Germinal center (tissue), 1 donor: ENCODE measurements at regions not wholly inside any gene's neighbourhood (a gene's known extent, or its start where the extent isn't known, plus 50 kb on each side); places are given as distances from the start of the nearest gene placed in this dataset.

ENCODE experiments used
- DNase-seq: peaks from one replicate; pipeline ENCODE4 v3.0.0; 2012; ENCODE audit warnings: mixed read lengths, low spot score

GRCh38 chr3:36269274-36269673 lies 111.0 kb upstream of the STAC start:
- no peak for DNase-seq

- no peak for DNase-seq
These were observed 97.5 kb upstream of the STAC start for GRCh38 chr3:36282766-36283165.

- no peak for DNase-seq
These were observed 85.0 kb upstream of the STAC start for GRCh38 chr3:36295296-36295695.

DNA sequence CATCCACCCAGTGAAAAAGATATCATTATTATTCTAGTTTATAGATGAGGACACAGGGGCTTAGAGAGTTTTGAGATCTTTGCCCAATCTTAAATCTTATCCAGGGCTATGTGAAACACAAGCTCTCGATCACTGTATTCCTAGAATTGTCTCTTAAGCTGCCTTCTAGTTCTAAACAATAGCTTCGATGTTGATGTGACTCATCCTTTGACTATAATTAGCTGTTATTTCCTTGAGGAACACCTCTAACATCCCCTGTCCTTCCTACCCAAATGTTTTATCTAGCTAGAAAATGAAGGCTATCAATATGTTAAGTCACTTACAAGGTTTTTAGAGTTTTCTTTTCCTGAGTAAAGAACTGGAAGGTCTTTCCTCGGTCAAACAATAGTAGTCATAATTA lies 83.1 kb upstream of the STAC start:
- DNase-seq = no peak

DNA sequence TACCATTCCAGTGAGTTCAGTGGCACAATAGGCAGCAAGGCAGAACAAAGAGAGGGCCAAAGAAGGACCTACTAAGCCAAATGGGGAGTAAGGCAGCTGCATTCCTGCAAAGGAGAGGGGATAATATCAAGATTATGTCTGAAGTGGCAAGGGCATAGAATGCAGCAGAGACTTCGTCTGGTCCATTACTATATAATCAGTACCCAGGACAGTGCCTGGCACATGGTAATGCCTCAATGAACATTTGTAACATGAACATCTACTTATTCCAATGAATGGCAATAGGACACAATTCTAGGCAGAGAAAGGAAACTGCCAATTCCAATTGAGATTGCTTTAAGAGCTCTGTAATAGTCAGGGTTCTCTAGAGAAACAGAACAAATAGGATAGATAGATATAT lies 82.1 kb upstream of the STAC start:
- DNase-seq = no peak

DNA sequence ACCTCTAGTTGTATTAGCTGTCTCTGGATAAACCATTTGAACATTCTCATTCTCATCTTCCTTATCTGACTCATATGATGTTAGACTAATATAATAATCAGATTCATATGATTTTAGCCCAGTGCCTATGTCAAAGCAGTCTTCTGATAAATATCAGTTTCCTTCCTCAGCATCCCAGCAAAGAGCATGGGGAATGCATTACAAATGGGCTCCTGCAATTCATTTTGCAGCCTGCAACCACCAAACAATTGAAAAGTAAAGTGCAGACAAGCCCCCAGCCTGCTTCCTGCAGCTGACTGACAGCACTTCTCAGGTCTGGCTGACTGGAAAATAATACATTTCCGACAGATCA lies 78.2 kb upstream of the STAC start:
- no peak for DNase-seq

DNA sequence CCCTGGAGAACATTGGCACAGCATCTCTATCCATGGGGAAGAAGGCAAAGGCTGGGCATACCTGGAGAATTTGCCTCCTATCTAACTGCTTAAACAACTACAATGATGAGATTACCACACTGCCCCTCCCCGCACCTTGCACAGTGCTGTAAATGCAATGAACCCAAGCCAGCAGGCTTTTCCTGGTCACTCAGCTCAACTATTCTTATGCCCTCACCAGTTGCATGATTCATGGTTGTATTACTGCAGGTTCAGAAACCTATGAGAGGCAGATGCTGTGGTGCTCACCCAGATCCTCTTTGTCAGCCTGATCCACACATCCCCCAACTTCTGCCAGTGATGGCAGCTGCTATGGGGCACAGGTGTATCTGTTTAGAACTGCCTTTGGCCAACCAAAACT lies 77.7 kb upstream of the STAC start:
- DNase-seq = no peak

DNA sequence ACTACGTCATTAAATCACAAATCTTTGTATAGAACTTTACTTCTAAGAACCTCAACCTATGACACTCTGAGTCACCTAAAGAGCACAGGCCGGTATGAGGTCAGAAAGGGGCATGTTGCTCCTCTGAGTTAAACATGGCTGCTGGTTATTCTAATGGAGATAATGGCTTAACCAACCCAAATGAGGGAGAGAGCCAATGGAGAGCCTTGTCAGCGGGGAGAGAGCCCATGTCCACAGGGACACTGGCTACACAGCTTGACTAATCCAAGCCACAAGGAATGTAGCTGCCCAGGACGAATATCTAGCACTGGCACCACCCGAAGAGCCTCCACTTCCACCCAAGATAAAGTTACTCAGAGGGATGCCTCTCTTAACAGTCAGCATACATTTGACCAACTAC lies 77.0 kb upstream of the STAC start:
- no peak for DNase-seq

GRCh38 chr3:36305929-36306520 lies 74.3 kb upstream of the STAC start:
- no peak for DNase-seq

GRCh38 chr3:36309092-36309491 lies 71.2 kb upstream of the STAC start:
- DNase-seq = no peak

- DNase-seq = no peak
These were observed 68.0 kb upstream of the STAC start for GRCh38 chr3:36312351-36312750.

DNA sequence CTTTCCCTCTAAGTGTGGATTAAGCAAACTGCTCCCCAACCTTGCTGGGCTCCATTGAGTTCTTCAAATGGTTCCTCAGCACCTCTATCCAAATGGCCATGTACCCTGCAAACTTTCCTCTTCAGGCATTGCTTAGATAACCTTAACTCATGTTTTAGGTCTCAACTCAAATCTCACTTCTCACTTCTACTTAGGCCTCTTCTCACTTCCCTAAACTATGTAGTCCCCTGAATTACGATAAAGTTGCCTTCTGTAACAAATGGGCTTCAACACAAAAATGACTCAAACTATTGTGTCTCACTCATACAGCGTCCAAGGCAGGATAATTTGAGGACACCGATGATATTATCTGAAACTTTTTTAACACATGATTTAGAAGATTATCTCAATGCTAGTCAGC lies 62.4 kb upstream of the STAC start:
- no peak for DNase-seq

DNA sequence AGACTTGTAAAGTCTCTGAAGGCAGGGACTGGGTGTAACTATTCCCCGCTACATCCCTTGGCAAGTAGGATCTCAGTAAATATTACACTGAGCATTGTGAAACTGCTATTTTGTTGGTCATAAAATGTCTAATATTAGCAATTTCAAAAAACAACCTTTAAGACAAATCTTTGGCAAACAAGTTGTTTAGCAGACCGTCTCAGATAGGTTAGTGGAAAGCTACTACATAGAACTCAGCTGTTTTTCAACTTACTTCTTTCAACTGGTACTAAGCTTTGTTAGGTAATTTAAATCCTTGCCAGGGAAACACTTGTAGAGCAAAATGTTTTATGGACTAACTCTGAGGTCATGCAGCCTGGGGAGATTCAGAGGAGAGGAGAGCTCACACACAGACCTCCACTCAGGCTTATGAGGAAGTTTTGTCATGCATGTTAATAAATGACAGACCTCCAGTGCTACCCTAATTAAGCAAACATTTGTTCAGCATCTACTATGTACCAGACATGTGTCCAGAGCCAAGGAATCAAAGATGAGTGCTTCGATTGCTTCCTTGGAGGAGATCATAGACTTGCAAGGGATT lies 61.6 kb upstream of the STAC start:
- DNase-seq = no peak

DNA sequence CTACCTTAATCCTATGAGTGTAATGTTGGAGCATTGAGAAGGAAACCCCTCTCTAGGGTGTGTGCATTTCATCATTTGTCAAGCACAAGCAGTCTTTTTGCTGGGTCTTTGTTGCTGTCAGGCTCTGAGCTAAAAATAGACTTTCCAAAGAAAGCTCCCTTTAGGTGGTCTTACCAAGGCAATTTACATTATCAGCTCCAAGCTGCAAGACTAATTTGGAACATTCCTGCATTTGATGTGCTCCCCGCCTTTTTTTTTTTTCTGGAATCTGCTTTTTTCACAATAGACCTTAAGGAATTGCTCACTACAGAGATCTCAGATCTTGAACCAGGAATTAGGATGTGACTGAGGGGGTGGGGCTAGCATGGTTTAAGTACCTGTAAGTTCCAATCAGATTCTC lies 60.6 kb upstream of the STAC start:
- DNase-seq = no peak
